Fibroblast of pulmonary artery (primary cell): ENCODE measurements at regions not wholly inside any gene's neighbourhood (a gene's known extent, or its start where the extent isn't known, plus 50 kb on each side); places are given as distances from the start of the nearest gene placed in this dataset.

Experiments used
- DNase-seq: peaks from one replicate; pipeline ENCODE4 v3.0.0-alpha.2; 2010; ENCODE audit warnings: low read depth
- H3K4me3 ChIP-seq: replicated peaks from 2 replicates; pipeline ENCODE4 v1.5.1; 2011; ENCODE audit warnings: low read depth, mild to moderate bottlenecking, control low read depth, low read length, moderate library complexity
- CTCF ChIP-seq: IDR thresholded peaks from 2 replicates; pipeline ENCODE4 v1.5.1; 2011; ENCODE audit warnings: mild to moderate bottlenecking, control low read depth, low read length, inconsistent platforms; ENCODE audit errors: missing control alignments

GRCh38 chr4:59565836-59566235 lies 1634.3 kb upstream of the ADGRL3 start:
- DNase-seq: no peak
- no peak for TF ChIP-seq CTCF
- H3K4me3 ChIP-seq: no peak overlapping the region

GRCh38 chr4:59570860-59571476 lies 1629.2 kb upstream of the ADGRL3 start:
- no peak for TF ChIP-seq CTCF
- no peak for DNase-seq
- no peak overlapping the region for H3K4me3 ChIP-seq

GRCh38 chr4:59571805-59572430 lies 1628.2 kb upstream of the ADGRL3 start:
- DNase-seq: no peak
- TF ChIP-seq CTCF: no peak
- no peak overlapping the region for H3K4me3 ChIP-seq

- TF ChIP-seq CTCF: no peak
- DNase-seq: no peak
- no peak overlapping the region for H3K4me3 ChIP-seq
These were observed 1616.1 kb upstream of the ADGRL3 start for GRCh38 chr4:59583845-59584568.

- no peak overlapping the region for H3K4me3 ChIP-seq
- DNase-seq: no peak
- TF ChIP-seq CTCF: no peak
These were observed 1602.4 kb upstream of the ADGRL3 start for GRCh38 chr4:59597536-59598329.

- DNase-seq: no peak
- no peak overlapping the region for H3K4me3 ChIP-seq
- no peak for TF ChIP-seq CTCF
These were observed 1601.9 kb upstream of the ADGRL3 start for GRCh38 chr4:59598330-59598618.
